Activated CD8-positive, alpha-beta memory T cell treated with anti-CD3 and anti-CD28 coated beads, Interleukin-2, amount 50 U/mL, for 48 hours (primary cell): ENCODE measurements at regions not wholly inside any gene's neighbourhood (a gene's known extent, or its start where the extent isn't known, plus 50 kb on each side); places are given as distances from the start of the nearest gene placed in this dataset.
"Not testable (repeated sequence)": the region's sequence is repeated elsewhere in the genome, so short reads cannot be mapped to it uniquely, and the experiment has no call there.

Experiments
- DNase-seq: peaks from one replicate; pipeline ENCODE4 v3.0.0-alpha.2; 2020

DNA sequence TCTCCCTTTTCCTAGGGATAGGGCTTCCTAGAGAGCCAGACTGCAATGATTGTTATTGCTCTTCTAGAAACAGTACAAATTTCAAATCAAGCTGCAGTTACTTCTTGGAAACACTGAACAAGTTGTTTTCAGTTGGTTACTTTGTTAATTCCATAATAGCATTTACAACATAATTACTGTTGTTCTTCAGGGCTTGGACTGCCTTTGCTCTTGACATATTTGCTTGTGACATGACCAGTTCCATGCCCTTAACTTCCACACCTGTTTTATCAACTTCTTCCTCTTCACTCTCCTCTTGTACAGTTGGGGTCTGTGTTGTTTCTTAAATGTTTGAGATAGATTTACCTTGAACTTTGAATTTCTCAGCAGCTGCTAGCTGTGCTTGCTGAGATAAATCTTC lies 104.4 kb downstream of the SEC23IP start:
- no peak for DNase-seq

- DNase-seq = no peak
Measured at GRCh38 chr10:119997429-119997828, 104.9 kb downstream of the SEC23IP start.

GRCh38 chr10:120002785-120003184 lies 110.3 kb downstream of the SEC23IP start:
- no peak for DNase-seq

GRCh38 chr10:120005207-120006201 lies 113.0 kb downstream of the SEC23IP start:
- DNase-seq = no peak

DNA sequence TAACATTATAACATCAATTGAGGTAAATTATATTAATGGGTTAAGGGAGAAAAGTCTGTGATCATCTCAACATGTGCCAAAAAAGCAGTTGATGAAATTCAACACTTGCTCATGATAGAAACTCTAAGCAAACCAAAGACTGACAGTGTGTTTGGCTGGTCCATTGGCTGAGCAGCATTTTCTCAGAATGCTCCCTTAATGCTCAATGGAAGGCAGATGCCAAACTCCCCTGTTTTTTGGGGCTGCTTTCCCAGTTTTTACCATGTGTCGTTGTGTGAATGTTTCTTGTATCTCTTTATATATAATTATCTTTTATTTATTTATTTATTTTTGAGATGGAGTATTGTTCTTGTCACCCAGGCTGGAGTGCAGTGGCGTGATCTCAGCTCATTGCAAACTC lies 114.7 kb downstream of the SEC23IP start:
- no peak for DNase-seq

- no peak for DNase-seq
Measured at GRCh38 chr10:120011359-120012130, 119.0 kb downstream of the SEC23IP start.

DNA sequence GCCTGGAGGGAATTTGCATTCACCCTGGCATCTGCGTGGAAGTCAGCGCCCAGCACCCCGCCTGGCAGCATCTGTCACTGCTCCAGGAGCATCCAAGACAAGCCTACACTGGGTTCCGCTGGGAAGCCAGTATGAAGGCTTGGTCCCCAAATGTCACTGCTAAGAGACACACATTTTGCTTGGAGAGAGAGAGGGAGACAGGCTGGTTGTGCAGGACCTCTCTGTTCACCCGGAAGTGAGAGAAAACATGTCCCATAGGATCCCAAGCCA lies 119.5 kb downstream of the SEC23IP start:
- DNase-seq = no peak

DNA sequence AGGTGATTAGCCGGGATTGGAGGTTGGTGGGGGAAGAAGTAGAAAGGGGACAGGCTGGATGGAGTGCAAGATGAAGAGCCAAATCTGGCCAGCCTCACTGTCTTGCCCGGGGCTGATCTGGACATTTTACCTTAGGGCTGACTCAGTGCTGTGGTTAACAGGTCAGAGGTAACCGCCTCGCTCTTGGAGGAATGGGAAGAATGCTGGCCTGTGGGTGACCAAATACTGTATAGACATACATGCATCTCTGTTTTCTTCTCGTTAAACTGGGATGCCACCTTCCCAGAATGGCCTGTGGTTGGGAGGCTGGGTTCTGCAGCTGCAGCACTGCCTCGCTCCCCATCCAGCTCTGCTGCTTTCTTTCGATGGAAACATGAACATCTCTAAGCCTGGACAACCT lies 120.0 kb downstream of the SEC23IP start:
- DNase-seq = no peak

GRCh38 chr10:120014031-120014430 lies 121.5 kb downstream of the SEC23IP start:
- DNase-seq = no peak

DNA sequence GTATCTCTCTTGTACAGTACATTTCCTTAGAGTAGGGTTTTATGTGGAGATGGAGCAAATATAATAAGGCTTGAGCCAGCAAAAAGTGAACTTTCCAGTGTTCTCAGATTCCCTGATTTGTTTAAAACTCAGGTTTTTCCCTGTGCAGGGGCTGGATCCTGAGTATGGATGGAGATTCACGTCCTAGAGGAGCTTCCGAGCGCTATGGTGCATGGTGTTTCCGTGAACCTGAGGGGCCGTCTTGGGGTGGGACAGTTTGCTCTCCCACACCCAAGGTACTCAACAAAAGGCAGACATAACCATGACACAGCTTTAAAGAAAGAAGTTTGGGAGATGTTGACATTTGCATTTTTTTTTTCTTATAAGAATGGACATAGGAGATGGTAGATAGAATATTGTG lies 122.5 kb downstream of the SEC23IP start:
- no peak for DNase-seq

DNA sequence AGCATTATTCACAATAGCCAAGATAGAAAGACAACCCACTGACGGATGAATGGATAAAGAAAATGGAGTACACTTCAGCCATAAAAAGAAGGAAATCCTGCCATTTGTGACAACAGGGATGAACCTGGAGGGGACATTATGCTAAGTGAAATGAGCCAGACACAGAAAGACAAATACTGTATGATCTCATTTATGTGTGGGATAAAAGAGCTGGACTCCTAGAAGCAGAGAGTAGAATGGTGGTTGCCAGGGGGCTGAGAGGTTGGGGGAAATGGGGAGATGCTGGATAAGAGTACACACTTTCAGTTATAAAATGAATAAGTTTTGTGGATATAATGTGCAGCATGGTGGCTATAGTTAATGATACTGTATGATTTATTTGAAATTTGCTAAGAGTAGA lies 124.4 kb downstream of the SEC23IP start:
- DNase-seq = no peak

DNA sequence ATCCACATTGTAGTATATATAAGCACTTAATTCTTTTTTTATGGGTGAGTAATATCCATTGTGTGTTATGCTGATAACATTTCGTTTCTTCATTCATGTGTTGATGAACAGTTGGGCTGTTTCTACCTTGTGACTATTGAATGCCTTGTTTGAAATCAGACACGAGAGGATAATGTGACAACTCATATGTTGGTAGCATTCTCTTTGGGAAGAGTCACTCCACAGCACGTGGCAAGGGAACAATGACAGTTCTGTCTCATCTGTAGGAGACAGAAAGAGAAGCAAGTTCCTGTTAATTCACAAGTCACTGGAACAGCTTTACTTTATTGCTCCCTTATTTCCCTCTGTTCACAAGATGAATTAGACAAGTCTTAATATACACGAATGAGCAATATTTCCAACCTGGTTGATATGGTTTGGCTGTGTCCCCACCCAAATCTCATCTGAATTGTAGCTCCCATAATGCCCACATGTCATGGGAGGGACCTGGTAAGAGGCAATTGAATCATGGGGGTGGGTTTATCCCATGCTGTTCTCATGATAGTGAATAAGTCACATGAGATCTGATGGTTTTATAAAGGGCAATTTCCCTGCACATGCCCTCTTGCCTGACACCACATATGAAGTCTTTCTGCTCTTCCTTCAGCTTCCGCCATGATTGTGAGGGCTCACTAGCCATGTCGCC lies 125.3 kb downstream of the SEC23IP start:
- DNase-seq = no peak

GRCh38 chr10:120018695-120019094 lies 126.2 kb downstream of the SEC23IP start:
- DNase-seq = no peak

GRCh38 chr10:120019568-120019967 lies 127.0 kb downstream of the SEC23IP start:
- DNase-seq = no peak

GRCh38 chr10:120022357-120022756 lies 129.8 kb downstream of the SEC23IP start:
- DNase-seq = no peak

DNA sequence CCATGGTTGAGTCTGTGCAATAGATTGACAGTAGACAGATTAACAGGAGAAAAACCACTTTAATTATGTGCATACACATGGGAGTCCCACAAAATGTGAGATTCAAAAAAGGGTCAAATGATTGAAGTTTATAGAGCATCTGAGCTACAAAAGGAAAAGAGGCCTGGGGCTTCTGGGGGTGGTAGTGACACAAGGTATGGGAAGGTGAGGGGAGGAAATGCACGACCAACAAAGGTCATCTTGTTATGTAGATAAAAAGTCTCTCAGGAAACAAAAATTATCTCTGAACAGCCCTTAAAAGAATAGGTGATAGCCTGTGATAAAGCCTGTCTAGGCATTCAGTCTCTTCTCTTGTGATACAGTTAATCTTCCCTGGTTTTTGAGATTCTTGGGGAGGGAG lies 141.7 kb downstream of the SEC23IP start:
- no peak for DNase-seq

GRCh38 chr10:120039046-120039445 lies 146.5 kb downstream of the SEC23IP start:
- DNase-seq = no peak

DNA sequence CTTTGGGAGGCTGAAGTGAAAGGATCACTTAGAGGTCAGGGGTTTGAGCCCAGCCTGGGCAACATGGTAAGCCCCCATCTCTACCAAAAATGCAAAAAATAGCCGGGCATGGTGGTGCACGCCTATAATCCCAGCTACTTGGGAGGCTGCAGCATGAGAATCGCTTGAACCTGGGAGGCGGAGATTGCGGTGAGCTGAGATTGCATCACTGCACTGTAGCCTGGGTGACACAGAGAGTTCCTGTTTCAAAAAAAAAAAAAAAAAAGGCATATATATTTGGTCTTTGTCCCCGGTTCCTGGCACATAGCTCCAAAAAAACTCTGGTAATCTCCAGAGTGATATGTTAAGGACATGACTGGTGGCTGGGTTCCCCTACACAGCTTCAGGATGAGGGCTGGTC lies 147.3 kb downstream of the SEC23IP start:
- no peak for DNase-seq

DNA sequence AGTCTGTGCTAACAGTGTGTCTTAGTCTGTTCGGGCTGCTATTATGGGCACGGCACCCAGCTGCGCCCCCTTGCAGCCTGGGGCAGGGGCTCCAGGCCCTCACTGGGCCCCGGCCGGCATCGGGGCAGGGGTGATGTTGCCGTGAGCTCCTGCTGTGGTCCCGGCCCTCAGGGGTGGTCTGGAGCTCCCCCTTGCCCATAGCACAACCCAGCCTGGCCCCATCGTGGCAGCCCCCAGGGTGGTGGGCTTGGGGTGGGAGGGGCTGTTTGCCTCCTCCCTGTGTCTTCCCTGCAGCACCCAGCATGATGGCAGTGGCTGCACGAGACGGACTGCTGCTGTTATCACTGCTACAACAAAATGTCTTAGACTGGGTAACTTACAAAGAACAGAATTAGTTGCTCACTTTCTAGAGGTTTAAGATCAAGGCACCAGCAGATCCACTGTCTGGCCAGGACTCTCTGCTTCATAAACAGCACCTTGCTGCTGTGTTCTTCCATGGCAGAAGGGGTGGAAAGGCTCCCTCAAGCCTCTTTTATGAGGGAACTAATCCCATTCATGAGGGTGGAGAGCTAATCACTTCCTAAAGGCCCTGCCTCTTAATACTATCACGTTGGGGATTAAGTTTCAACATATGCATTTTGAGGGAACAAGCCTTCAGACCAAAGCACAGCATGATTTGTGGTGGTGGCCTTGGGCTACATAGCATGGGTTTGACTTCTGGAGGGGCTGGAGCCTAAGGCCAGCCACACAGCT lies 149.5 kb downstream of the SEC23IP start:
- no peak for DNase-seq

GRCh38 chr10:120042705-120043104 lies 150.2 kb downstream of the SEC23IP start:
- no peak for DNase-seq

DNA sequence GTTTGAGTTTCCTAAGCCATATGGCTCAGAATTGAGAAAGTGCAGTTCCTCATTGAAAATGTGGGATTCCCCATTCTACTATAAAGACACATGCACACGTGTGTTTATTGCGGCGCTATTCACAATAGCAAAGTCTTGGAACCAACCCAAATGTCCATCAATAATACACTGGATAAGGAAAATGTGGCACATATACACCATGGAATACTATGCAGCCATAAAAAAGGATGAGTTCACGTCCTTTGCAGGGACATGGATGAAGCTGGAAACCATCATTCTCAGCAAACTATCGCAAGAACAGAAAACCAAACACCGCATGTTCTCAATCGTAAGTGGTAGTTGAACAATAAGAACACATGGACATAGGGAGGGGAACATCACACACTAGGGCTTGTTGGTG lies 154.8 kb downstream of the SEC23IP start:
- DNase-seq = not testable (repeated sequence)

- no peak for DNase-seq
Measured at GRCh38 chr10:120047926-120048325, 155.4 kb downstream of the SEC23IP start.

GRCh38 chr10:120048391-120048790 lies 155.9 kb downstream of the SEC23IP start:
- no peak for DNase-seq
